ENCODE measurements at regions not wholly inside any gene's neighbourhood (a gene's known extent, or its start where the extent isn't known, plus 50 kb on each side); places are given as distances from the start of the nearest gene placed in this dataset.

GRCh38 chr2:240359695-240360094, 75.8 kb upstream of the GPC1 start:
- Histone ChIP-seq H3K27me3 (ENCODE audit: control insufficient read depth, insufficient read depth, low read length) (peaks cover 4% of the 10 kb centered on the region), H4K8ac (ENCODE audit: low read depth in 2 of 2, low read length in 2 of 2) (no peak overlapping the region), H3K36me3 (ENCODE audit: control insufficient read depth, insufficient read depth, low read length) (no peaks in the 10 kb centered on the region), H4K91ac (ENCODE audit: insufficient read depth, low read depth, low read length) (no peak overlapping the region), H2BK5ac (ENCODE audit: low read depth, low read length, poor library complexity, severe bottlenecking) (no peak overlapping the region), H3K14ac (replicated peaks; ENCODE audit: low read depth, low read length) (no peak overlapping the region), H4K5ac (ENCODE audit: low read depth, low read length) (no peak overlapping the region), H3K4ac (ENCODE audit: low read depth, low read length) (no peak overlapping the region), H4K20me1 (ENCODE audit: insufficient read depth, low read length) (no peaks in the 10 kb centered on the region), H3K79me1 (ENCODE audit: low read depth in 1 of 2, low read length in 2 of 2) (no peaks in the 10 kb centered on the region), H2AFZ (replicated peaks; ENCODE audit: low read length, poor library complexity) (no peak overlapping the region), H3K4me3 (ENCODE audit: insufficient read depth, low read depth, low read length) (no peak overlapping the region), H3K27ac (ENCODE audit: insufficient read depth, low read length) (no peak overlapping the region), H3K9ac (ENCODE audit: low read depth, low read length) (no peak overlapping the region), H3K9me3 (ENCODE audit: control insufficient read depth, insufficient read depth, low read length) (peaks cover 28% of the 10 kb centered on the region), H3K4me2 (ENCODE audit: low read depth, low read length) (no peak overlapping the region), H3K23ac (ENCODE audit: low read depth, low read length) (no peak overlapping the region), H3K4me1 (ENCODE audit: control insufficient read depth, insufficient read depth, low read length) (peaks cover 3% of the 10 kb centered on the region; the same call in 1 of the 2 replicates), H3K18ac (ENCODE audit: low read depth, low read length) (no peak overlapping the region), H3K9me1 (ENCODE audit: insufficient read depth, low read length) (no peaks in the 10 kb centered on the region), H2BK15ac (ENCODE audit: low read depth, low read length) (no peak overlapping the region), H2BK120ac (ENCODE audit: low read depth, low read length) (no peak overlapping the region), H3K56ac (ENCODE audit: extremely low read depth, insufficient read depth, low read length) (no peak overlapping the region), H2BK20ac (ENCODE audit: low read depth, low read length) (no peak overlapping the region), H2AK9ac (replicated peaks; ENCODE audit: low read depth, low read length, poor library complexity) (no peak overlapping the region), H2AK5ac (ENCODE audit: low read depth, low read length) (no peak overlapping the region)
- in situ Hi-C loops (cut with MboI; ENCODE audit: low sequenced_read_pairs): no loop called here
- intact Hi-C loops (cut with micrococcal nuclease): no loop called here
- dilution Hi-C loops (cut with HindIII; ENCODE audit: low sequenced_read_pairs, unreplicated experiment): no loop called here
- ATAC-seq (ENCODE audit: low read depth) (no peak), DNase-seq (no peak)
- 67% methylated on average over 1 of the region's 3 CpGs; no CpG with 5 or more reads in 1 of the 2 experiments for WGBS, 2 experiments (ENCODE audit: extremely low coverage in 2 of 2, insufficient read length in 1 of 2)
- BruUV-seq (replicated peaks): no TSS peak
- ChIA-PET POLR2A (ENCODE audit: unreplicated experiment) (no interaction called here), CTCF (no interaction called here)
- no peak for TF ChIP-seq SMC3 (IDR thresholded peaks at IDR 0.05; ENCODE audit: low read depth, low read length)
- no peak for TF ChIP-seq BHLHE40 (IDR thresholded peaks at IDR 0.05; ENCODE audit: low read depth, low read length)
- TF ChIP-seq MAZ (IDR thresholded peaks at IDR 0.05; ENCODE audit: borderline replicate concordance, low read depth, low read length): no peak
- TF ChIP-seq CHD1 (IDR thresholded peaks at IDR 0.05; ENCODE audit: low read depth, low read length): no peak
- TF ChIP-seq CEBPB (IDR thresholded peaks at IDR 0.05; ENCODE audit: low read depth, low read length): no peak
- TF ChIP-seq RAD21 (IDR thresholded peaks at IDR 0.05; ENCODE audit: low read length): no peak
- no peak for TF ChIP-seq FOS (IDR thresholded peaks at IDR 0.05; ENCODE audit: low read depth, low read length)
- TF ChIP-seq MAFK (IDR thresholded peaks at IDR 0.05; ENCODE audit: low read depth, low read length): no peak
- TF ChIP-seq MXI1 (IDR thresholded peaks at IDR 0.05; ENCODE audit: borderline replicate concordance, low read depth, low read length): no peak

Measured in IMR-90 (cell line).